HG02981 (cell line): ENCODE measurements at regions not wholly inside any gene's neighbourhood (a gene's known extent, or its start where the extent isn't known, plus 50 kb on each side); places are given as distances from the start of the nearest gene placed in this dataset.

Experiments
- ATAC-seq: cut with Tn5 transposase; IDR thresholded peaks from one replicate; pipeline ENCODE4 v1.9.1; 2021; ENCODE audit warnings: mild to moderate bottlenecking, moderate library complexity; ENCODE audit not compliant: unreplicated experiment

GRCh38 chr15:77772641-77773402 lies 140.1 kb upstream of the LINGO1 start:
- ATAC-seq = no peak

DNA sequence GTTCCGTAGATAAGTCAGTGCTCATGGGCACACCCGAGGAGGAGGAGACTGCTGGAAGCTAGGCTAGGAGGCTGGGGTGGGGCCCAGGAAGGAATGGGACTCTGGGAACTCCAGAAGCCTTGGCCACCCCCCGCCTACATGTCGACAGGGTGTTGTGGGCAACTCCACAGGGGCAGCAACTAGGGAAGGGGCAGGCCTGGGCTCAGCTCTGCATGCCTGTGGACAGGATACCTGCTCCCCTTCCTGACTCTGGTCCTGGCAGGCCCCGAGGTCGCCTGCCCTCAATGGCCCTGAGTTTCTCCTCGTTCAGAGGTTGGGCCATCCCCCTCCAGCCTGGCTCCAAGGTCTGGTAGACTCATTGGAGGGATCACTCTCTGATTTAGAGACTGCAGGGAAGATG lies 138.9 kb upstream of the LINGO1 start:
- ATAC-seq = no peak

- ATAC-seq = no peak
Observed at GRCh38 chr15:77769700-77770099, 137.0 kb upstream of the LINGO1 start.

DNA sequence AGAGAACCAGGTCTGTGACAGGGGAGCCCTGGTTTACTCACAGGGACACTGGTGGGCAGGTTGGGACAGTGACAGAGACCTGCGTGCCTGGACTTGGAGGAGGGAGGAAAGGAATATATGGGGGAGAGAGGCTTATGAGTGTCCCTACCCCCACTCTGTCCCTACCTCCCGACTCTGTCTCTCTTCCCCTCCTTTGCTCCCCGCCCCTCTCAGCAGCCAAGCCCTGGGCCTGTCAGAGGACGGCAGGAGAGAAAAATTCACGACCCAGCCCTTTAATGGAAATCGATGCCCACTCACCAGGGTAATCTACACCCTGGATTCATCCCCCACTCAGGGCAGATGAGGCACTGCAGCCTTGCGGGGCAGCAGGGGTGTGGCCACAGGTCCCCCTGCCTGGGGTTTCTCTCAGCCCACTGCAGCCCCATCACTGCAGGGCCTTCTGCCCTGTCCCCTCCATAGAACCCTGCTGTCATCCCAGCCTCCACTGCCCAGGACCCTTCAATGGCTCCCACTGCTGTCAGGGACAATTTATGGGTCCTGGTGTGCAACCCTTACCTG lies 135.9 kb upstream of the LINGO1 start:
- no peak for ATAC-seq

DNA sequence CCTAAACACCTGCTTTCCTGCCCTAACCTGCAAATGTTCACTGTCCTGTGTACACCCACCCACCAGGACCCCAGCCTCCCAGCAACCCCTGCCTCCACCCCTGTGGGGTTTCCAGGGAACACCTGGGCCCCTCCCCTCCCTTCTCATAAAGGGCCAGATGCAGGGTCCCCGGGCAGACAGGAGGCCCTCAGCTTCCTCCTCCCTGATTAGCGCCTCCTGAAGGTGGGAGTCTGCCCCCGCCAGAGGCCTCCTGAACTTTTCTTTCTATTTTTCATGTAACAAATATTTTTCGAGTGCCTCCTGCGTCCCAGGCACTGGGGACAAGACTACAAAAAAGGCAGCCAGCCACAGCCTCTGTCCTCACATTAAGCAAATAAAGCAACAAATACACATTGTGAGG lies 135.4 kb upstream of the LINGO1 start:
- no peak for ATAC-seq

GRCh38 chr15:77764095-77764494 lies 131.4 kb upstream of the LINGO1 start:
- ATAC-seq = no peak

GRCh38 chr15:77762747-77763355 lies 130.1 kb upstream of the LINGO1 start:
- ATAC-seq = no peak

GRCh38 chr15:77759896-77760592 lies 127.3 kb upstream of the LINGO1 start:
- no peak for ATAC-seq

DNA sequence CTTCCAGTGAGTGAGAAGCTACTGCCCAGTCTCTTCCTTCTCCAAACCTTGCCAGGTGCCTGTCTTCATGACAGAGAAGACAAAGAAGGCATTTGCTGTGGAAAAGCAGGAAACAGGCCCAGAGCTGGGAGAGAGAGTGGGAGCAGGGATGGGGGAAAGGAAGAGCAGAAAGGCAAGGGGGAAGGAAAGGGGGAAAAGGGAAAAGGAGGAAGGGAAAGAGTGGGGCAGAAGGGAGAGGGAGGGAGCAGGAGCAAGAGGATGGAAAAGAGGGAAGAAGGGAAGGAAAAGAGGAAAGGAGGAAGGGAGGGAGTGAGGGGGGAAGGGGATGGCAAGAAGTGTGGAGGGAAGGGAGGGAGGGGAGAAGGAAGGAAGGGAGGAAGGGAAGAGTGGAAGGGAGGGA lies 121.2 kb upstream of the LINGO1 start:
- ATAC-seq = no peak

- ATAC-seq = no peak
Observed at GRCh38 chr15:77753281-77753873, 120.7 kb upstream of the LINGO1 start.

DNA sequence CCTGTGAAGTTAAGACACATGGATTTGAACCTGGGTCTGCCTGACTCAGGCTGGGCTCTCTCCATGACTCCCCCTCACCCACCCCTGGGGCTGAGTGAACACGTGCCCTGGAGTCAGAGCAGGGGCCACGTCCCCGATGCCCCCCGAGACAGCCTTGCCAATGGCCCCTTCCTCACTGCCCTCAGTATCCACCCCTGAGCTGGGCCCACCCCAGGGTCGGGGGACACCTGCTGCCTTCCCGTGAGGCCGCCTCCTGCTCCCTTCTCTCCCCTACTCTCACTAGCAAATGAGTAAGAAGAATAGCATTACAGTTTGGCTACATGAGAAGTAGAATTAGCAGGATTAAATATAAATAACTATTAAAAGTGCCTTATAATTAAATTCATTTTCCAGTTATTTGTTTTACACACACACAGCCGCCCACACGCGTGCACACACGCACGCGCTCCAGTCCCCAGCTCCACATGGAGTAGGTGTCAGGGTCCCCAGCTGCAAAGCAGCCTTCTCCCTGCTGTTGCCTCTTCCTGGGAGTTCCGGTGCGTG lies 117.4 kb upstream of the LINGO1 start:
- ATAC-seq = no peak

DNA sequence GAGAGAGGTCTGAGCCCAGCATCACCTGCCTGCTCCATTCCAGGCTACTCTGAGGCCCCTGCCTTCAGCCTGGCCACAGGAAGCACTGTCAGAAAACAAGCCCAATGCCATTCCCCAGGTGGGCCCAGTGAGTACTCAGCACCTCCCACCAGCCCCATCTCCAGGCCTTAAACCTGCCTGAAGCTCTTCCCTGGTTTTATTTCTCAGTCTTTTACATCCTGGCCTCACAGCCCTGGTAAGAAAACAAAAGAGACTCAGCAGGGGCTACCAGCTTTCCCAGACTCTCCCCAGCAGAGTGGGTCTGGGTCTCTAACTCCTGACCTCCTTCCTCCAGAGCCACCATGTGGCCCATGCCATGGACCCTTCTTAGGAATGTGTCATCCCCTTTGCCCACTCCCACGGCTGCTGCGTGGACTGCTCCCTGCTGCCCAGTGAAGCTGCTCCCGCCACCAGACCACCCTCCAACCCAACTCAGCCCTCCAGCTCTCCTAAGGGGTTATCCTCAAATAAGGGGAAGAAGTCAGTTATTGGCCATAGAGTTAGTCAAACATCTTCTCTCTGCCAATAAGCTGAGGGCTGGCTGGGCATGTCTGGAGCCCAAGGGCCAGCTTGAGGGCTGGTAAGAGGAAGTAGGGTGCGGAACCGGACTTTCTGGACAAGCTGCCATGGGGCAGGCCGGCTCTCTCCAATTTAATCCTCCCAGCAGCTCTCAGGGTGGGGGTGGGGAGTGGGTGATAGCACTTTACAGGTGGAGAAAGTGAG lies 116.7 kb upstream of the LINGO1 start:
- no peak for ATAC-seq

DNA sequence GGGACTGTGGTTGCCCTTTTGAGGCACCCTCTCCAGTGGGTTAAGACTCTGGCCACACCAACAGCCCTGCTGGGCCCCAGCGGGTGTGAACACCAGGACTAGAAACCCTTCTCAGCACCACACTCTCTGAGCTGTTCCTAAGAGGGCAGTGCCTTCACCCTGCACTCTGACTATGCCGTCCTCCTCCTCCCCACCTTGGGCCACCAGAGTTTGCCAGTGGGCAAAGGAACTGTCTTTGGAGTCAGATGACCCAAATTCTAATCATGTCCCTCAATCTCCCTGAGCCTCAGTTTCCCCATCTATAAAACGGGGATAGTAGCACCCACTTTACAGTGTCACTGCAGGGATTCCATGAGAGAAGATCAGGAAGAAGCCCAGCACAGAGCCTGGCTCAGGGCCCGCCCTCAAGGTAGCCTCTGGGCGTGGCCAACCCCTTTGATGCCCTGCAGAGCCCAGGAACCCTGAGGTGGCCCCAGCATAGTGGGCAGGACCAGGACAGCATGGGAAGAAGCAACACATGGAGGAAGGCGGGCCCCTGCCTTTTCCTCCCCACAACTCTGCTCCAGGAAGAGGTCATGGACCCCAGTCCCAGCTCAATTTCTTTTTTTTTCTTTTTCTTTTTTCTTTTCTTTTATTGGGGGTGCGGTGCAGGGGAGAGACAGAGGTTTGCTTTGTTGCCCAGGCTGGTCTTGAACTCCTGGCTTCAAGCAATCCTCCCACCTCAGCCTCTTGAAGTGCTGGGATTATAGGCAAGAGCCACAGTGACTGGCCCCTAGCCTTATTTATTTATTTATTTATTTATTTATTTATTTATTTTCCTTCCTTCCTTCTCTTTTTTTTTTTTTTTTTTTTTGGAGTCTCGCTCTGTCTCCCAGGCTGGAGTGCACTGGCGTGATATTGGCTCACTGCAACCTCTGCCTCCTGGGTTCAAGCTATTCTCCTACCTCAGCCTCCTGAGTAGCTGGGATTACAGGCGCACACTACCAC lies 115.7 kb upstream of the LINGO1 start:
- ATAC-seq = no peak

DNA sequence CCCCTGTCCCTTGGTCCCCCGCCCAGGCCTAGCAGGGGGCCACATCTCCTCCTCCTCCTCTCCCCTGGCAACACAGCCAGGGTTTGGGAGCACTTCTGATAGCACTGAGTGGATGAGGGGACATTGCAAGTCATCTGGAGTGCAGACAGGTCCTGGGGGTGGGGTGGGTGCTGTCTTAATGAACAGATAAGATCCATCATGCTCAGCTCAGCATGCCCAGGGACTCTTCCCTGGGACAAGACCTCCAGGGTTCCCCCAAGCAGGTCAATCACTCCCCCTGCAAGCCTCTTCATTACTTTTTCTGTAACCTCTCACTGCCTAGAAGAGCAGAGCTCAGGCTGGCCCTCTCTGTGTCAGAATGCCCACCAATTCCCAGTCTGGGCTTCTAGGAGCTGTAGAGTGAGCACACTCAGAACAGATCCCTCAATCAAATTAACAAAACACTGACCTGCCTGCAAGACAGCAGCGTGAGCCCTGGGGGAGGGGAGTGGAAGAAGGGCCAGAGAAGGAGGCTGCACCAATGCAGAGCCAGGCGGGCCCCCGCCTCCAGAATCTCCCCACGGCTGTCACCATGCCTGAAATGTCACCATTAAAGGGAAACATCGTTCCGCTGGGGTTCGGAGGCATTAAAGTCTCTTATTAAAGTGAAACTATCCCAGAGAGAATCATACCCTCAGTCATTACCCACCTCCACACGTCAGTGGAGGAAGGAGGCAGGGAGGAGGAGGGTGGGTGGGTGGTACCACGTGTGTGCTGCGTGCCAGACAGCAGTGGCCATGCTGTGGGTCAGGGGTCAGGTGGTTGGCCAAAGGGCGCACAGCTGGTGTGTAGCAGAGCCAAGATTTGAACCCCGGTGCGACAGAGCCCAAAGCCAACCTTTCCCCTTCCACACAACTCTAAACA lies 114.7 kb upstream of the LINGO1 start:
- no peak for ATAC-seq

DNA sequence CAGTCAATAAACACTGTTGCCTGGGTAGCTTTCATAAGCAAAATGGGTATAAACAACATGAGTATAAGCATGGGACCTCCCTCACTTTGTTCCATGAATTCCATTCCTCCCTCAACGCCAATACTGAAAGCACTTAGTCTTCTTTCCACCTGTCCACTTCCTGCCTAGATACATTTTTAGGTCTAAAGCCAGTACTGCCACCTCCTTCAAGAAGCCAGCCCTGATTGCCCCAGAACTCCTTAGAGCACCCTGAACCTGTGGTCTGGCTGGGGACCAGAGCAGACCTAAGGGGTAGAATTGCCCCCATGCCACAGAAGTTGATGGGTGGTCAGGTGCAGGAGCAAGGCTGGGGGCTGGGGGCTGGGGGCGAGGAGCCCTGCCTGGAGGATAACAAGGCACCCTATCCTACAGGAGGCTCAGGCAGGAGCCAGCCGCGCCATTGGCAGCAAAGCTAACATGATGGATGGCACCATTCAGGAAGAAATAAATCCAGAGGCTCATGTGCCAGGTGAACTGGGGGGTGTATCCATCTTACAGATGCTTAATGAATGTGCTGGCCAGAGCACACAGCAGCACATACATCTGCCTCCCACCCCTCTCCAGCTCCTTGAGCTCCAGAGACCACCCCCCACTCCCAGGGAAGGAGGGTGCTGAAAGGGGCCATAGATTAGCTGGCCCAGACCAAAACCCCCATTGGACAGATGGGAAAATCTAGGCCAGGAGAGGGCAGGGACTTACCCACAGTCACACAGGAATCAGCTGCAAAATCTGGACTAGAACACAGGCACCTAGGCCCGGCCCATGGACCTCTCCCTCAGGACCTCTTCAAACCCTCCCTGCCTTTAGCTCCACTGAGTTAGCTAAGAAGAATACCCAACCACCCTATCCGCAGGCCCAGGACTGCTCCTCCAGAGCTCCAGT lies 113.8 kb upstream of the LINGO1 start:
- ATAC-seq = no peak

- no peak for ATAC-seq
Observed at GRCh38 chr15:77744398-77744797, 111.7 kb upstream of the LINGO1 start.

GRCh38 chr15:77742570-77742969 lies 109.9 kb upstream of the LINGO1 start:
- no peak for ATAC-seq
